ENCODE measurements at regions not wholly inside any gene's neighbourhood (a gene's known extent, or its start where the extent isn't known, plus 50 kb on each side); places are given as distances from the start of the nearest gene placed in this dataset.

DNA sequence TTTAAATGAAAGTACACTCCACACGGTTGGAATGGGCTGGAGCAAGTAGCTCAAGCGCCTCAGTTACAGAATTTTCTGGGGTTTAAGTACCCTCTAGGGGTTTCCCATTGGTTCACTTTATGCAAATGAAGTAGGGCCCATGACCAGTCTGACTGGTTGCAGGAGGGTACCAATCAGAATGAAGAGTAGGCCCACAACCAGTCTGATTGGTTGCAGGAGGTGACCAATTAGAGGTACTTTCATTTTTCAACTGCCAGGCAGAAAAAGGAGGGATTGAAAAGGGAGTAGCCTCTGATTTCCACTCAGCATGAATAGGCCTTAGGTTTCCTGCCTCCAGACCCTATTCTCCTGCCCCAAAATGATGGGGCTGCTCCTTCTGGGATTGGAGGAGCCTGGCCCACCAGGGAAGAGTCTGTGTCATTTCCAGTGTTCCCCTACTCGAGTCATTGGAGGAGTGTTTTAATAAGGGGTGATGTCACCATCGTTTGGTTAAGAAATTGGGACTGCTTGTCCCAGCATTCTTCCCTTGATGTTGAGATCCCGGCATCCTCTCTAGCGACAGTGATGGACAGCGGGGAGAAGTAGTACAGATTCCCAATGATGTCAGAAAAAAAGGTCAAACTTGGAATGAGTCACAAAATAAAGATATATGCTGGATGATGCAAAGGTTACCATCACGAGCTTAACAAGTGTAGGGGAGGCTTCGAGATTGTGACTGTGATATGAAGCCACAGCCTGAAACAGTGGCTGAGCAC is 210.4 kb downstream of the SH3BP4 start:
- TF ChIP-seq, protein P1, sequence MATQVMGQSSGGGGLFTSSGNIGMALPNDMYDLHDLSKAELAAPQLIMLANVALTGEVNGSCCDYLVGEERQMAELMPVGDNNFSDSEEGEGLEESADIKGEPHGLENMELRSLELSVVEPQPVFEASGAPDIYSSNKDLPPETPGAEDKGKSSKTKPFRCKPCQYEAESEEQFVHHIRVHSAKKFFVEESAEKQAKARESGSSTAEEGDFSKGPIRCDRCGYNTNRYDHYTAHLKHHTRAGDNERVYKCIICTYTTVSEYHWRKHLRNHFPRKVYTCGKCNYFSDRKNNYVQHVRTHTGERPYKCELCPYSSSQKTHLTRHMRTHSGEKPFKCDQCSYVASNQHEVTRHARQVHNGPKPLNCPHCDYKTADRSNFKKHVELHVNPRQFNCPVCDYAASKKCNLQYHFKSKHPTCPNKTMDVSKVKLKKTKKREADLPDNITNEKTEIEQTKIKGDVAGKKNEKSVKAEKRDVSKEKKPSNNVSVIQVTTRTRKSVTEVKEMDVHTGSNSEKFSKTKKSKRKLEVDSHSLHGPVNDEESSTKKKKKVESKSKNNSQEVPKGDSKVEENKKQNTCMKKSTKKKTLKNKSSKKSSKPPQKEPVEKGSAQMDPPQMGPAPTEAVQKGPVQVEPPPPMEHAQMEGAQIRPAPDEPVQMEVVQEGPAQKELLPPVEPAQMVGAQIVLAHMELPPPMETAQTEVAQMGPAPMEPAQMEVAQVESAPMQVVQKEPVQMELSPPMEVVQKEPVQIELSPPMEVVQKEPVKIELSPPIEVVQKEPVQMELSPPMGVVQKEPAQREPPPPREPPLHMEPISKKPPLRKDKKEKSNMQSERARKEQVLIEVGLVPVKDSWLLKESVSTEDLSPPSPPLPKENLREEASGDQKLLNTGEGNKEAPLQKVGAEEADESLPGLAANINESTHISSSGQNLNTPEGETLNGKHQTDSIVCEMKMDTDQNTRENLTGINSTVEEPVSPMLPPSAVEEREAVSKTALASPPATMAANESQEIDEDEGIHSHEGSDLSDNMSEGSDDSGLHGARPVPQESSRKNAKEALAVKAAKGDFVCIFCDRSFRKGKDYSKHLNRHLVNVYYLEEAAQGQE (IDR thresholded peaks at IDR 0.05) = no peak
- no peak for TF ChIP-seq CHD4 (IDR thresholded peaks at IDR 0.05; ENCODE audit: borderline replicate concordance)
- TF ChIP-seq, protein P2, sequence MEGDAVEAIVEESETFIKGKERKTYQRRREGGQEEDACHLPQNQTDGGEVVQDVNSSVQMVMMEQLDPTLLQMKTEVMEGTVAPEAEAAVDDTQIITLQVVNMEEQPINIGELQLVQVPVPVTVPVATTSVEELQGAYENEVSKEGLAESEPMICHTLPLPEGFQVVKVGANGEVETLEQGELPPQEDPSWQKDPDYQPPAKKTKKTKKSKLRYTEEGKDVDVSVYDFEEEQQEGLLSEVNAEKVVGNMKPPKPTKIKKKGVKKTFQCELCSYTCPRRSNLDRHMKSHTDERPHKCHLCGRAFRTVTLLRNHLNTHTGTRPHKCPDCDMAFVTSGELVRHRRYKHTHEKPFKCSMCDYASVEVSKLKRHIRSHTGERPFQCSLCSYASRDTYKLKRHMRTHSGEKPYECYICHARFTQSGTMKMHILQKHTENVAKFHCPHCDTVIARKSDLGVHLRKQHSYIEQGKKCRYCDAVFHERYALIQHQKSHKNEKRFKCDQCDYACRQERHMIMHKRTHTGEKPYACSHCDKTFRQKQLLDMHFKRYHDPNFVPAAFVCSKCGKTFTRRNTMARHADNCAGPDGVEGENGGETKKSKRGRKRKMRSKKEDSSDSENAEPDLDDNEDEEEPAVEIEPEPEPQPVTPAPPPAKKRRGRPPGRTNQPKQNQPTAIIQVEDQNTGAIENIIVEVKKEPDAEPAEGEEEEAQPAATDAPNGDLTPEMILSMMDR (IDR thresholded peaks at IDR 0.05) = no peak
- no peak for TF ChIP-seq POLR2A (IDR thresholded peaks at IDR 0.05; ENCODE audit: low read length)
- TF ChIP-seq CEBPB (IDR thresholded peaks at IDR 0.05) = 0 out of 4 replicates have a peak, but pooled peaks of 1 of the 2 experiments have one; percentile 3
- no peak for TF ChIP-seq CBX8 (IDR thresholded peaks at IDR 0.05)
- TF ChIP-seq ZC3H11A (IDR thresholded peaks at IDR 0.05) = no peak
- no peak for TF ChIP-seq CHD2 (IDR thresholded peaks at IDR 0.05; ENCODE audit: low read length, partially characterized antibody)
- TF ChIP-seq SMC3 (IDR thresholded peaks at IDR 0.05) = no peak
- TF ChIP-seq ZSCAN20 (CRISPR knock-in tag; IDR thresholded peaks at IDR 0.05) = no peak
- TF ChIP-seq NR3C1 (IDR thresholded peaks at IDR 0.05) = no peak
- TF ChIP-seq, protein P3, sequence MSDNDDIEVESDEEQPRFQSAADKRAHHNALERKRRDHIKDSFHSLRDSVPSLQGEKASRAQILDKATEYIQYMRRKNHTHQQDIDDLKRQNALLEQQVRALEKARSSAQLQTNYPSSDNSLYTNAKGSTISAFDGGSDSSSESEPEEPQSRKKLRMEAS (IDR thresholded peaks at IDR 0.05) = peak; percentile 59
